ENCODE measurements at regions not wholly inside any gene's neighbourhood (a gene's known extent, or its start where the extent isn't known, plus 50 kb on each side); places are given as distances from the start of the nearest gene placed in this dataset.

DNA sequence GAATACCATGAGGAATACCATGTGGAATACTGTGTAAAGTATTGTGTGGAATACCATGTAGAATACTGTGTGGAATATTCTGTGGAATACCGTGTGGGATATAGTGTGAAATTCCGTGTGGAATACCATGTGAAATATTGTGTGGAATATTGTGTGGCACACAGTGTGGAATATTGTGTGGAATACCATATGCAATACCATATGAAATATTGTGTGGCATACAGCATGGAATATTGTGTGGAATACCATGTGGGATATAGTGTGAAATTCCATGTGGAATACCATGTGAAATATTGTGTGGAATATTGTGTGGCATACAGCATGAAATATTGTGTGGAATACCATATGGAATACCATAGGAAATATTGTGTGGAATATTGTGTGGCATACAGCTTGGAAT lies 135.1 kb upstream of the CHST15 start:
- DNase-seq (ENCODE audit: low read depth, low spot score) = no peak
- RAD21 ChIA-PET (ENCODE audit: unreplicated experiment) = no interaction called here
- intact Hi-C loops (cut with micrococcal nuclease; ENCODE audit: unreplicated experiment) (loop anchor here (10.0 kb wide), 1 partner anchor 234 kb away; no protein-coding TSS in a partner anchor), in situ Hi-C loops (cut with MboI) (loop anchor here (10.0 kb wide), 1 partner anchor 384 kb away; no protein-coding TSS in a partner anchor)
- no peaks in the 10 kb centered on the region for H3K4me1 ChIP-seq (ENCODE audit: control insufficient read depth, insufficient read depth, low read length)
- SMC1A ChIA-PET (ENCODE audit: uncharacterized antibody, unreplicated experiment) = no interaction called here
- TF ChIP-seq SMC3 (IDR thresholded peaks at IDR 0.05; ENCODE audit: borderline replicate concordance, low read length) (no peak), CBFB (IDR thresholded peaks at IDR 0.05; ENCODE audit: low read depth) (no peak), BMI1 (IDR thresholded peaks at IDR 0.05; ENCODE audit: borderline replicate concordance) (no peak), STAT1 (conservative IDR thresholded peaks at IDR 0.05) (no peak), CHD4 (IDR thresholded peaks at IDR 0.05) (peak; percentile 92), KAT2A (conservative IDR thresholded peaks at IDR 0.05; ENCODE audit: control insufficient read depth, low read depth, low read length) (no peak), HCFC1 (IDR thresholded peaks at IDR 0.05; ENCODE audit: low read length) (no peak), MEF2B (IDR thresholded peaks at IDR 0.05; ENCODE audit: partially characterized antibody, poor library complexity, severe bottlenecking) (no peak), SUPT20H (IDR thresholded peaks at IDR 0.05; ENCODE audit: borderline replicate concordance, control insufficient read depth, low read depth, low read length) (no peak), IKZF2 (IDR thresholded peaks at IDR 0.05) (peak; percentile 7 to 28), SIN3A (IDR thresholded peaks at IDR 0.05; ENCODE audit: low read depth, low read length) (no peak)
- TF ChIP-seq, protein P1, sequence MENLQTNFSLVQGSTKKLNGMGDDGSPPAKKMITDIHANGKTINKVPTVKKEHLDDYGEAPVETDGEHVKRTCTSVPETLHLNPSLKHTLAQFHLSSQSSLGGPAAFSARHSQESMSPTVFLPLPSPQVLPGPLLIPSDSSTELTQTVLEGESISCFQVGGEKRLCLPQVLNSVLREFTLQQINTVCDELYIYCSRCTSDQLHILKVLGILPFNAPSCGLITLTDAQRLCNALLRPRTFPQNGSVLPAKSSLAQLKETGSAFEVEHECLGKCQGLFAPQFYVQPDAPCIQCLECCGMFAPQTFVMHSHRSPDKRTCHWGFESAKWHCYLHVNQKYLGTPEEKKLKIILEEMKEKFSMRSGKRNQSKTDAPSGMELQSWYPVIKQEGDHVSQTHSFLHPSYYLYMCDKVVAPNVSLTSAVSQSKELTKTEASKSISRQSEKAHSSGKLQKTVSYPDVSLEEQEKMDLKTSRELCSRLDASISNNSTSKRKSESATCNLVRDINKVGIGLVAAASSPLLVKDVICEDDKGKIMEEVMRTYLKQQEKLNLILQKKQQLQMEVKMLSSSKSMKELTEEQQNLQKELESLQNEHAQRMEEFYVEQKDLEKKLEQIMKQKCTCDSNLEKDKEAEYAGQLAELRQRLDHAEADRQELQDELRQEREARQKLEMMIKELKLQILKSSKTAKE (IDR thresholded peaks at IDR 0.05; ENCODE audit: low read depth, poor library complexity, severe bottlenecking) = no peak
- TF ChIP-seq, protein P2, sequence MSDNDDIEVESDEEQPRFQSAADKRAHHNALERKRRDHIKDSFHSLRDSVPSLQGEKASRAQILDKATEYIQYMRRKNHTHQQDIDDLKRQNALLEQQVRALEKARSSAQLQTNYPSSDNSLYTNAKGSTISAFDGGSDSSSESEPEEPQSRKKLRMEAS (IDR thresholded peaks at IDR 0.05; ENCODE audit: low read depth, low read length) = no peak
- TF ChIP-seq, protein P3, sequence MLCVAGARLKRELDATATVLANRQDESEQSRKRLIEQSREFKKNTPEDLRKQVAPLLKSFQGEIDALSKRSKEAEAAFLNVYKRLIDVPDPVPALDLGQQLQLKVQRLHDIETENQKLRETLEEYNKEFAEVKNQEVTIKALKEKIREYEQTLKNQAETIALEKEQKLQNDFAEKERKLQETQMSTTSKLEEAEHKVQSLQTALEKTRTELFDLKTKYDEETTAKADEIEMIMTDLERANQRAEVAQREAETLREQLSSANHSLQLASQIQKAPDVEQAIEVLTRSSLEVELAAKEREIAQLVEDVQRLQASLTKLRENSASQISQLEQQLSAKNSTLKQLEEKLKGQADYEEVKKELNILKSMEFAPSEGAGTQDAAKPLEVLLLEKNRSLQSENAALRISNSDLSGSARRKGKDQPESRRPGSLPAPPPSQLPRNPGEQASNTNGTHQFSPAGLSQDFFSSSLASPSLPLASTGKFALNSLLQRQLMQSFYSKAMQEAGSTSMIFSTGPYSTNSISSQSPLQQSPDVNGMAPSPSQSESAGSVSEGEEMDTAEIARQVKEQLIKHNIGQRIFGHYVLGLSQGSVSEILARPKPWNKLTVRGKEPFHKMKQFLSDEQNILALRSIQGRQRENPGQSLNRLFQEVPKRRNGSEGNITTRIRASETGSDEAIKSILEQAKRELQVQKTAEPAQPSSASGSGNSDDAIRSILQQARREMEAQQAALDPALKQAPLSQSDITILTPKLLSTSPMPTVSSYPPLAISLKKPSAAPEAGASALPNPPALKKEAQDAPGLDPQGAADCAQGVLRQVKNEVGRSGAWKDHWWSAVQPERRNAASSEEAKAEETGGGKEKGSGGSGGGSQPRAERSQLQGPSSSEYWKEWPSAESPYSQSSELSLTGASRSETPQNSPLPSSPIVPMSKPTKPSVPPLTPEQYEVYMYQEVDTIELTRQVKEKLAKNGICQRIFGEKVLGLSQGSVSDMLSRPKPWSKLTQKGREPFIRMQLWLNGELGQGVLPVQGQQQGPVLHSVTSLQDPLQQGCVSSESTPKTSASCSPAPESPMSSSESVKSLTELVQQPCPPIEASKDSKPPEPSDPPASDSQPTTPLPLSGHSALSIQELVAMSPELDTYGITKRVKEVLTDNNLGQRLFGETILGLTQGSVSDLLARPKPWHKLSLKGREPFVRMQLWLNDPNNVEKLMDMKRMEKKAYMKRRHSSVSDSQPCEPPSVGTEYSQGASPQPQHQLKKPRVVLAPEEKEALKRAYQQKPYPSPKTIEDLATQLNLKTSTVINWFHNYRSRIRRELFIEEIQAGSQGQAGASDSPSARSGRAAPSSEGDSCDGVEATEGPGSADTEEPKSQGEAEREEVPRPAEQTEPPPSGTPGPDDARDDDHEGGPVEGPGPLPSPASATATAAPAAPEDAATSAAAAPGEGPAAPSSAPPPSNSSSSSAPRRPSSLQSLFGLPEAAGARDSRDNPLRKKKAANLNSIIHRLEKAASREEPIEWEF (IDR thresholded peaks at IDR 0.05; ENCODE audit: insufficient replicate concordance, low read depth, low read length) = no peak
- TF ChIP-seq, protein P4, sequence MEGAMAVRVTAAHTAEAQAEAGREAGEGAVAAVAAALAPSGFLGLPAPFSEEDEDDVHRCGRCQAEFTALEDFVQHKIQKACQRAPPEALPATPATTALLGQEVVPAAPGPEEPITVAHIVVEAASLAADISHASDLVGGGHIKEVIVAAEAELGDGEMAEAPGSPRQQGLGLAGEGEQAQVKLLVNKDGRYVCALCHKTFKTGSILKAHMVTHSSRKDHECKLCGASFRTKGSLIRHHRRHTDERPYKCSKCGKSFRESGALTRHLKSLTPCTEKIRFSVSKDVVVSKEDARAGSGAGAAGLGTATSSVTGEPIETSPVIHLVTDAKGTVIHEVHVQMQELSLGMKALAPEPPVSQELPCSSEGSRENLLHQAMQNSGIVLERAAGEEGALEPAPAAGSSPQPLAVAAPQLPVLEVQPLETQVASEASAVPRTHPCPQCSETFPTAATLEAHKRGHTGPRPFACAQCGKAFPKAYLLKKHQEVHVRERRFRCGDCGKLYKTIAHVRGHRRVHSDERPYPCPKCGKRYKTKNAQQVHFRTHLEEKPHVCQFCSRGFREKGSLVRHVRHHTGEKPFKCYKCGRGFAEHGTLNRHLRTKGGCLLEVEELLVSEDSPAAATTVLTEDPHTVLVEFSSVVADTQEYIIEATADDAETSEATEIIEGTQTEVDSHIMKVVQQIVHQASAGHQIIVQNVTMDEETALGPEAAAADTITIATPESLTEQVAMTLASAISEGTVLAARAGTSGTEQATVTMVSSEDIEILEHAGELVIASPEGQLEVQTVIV (IDR thresholded peaks at IDR 0.05; ENCODE audit: borderline replicate concordance, partially characterized antibody) = no peak
- no peak overlapping the region for H3K27ac ChIP-seq (ENCODE audit: control insufficient read depth, insufficient read depth)
- H3K9ac ChIP-seq (ENCODE audit: control insufficient read depth, insufficient read depth, low read length) = no peak overlapping the region
- no peak for ATAC-seq
- no peak overlapping the region for H3K4me2 ChIP-seq (ENCODE audit: control insufficient read depth, insufficient read depth)
- FAIRE-seq = no peak
- H4K20me1 ChIP-seq (ENCODE audit: control insufficient read depth, insufficient read depth) = no peaks in the 10 kb centered on the region
- BruUV-seq (replicated peaks) = no TSS peak
- 72% methylated on average over 2 of the region's 2 CpGs for WGBS (ENCODE audit: insufficient coverage, insufficient replicate concordance, low lambda C conversion rate, missing lambda C conversion rate)
- no peak overlapping the region for H2AFZ ChIP-seq (ENCODE audit: control insufficient read depth, low read depth, low read length)
- CTCF ChIA-PET = no interaction called here
- H3K79me2 ChIP-seq (ENCODE audit: control insufficient read depth, insufficient read depth, low read length) = no peaks in the 10 kb centered on the region
- H3K9me3 ChIP-seq (replicated peaks; ENCODE audit: control insufficient read depth, insufficient read depth, low read length) = no peaks in the 10 kb centered on the region
- no peaks in the 10 kb centered on the region for H3K27me3 ChIP-seq (replicated peaks in 1 of 2; ENCODE audit: control insufficient read depth in 2 of 2, insufficient read depth in 2 of 2, low read length in 1 of 2)
- POLR2A ChIA-PET = no interaction called here
- H3K4me3 ChIP-seq = no peak overlapping the region
- H3K36me3 ChIP-seq (ENCODE audit: control insufficient read depth in 2 of 2, insufficient read depth in 2 of 2, low read length in 1 of 2) = no peaks in the 10 kb centered on the region

All from GM12878 (cell line).